SH-SY5Y (cell line): ENCODE measurements at regions not wholly inside any gene's neighbourhood (a gene's known extent, or its start where the extent isn't known, plus 50 kb on each side); places are given as distances from the start of the nearest gene placed in this dataset.

Source experiments
- GATA2 ChIP-seq: IDR thresholded peaks from 2 replicates; pipeline ENCODE4 v1.6.1; 2011; ENCODE audit warnings: mild to moderate bottlenecking, low read depth, low read length
- GATA3 ChIP-seq: IDR thresholded peaks from 2 replicates; pipeline ENCODE4 v1.6.1; 2011; ENCODE audit warnings: low read depth, mild to moderate bottlenecking, low read length, moderate library complexity

GRCh38 chr10:31752170-31752569 lies 176.5 kb downstream of the ARHGAP12 start:
- TF ChIP-seq GATA2 (peak; percentile 57; the same call in 1 of the 2 replicates), GATA3 (no peak)
